HL-60 (cell line): ENCODE measurements at regions not wholly inside any gene's neighbourhood (a gene's known extent, or its start where the extent isn't known, plus 50 kb on each side); places are given as distances from the start of the nearest gene placed in this dataset.

Experiments
- GABPA ChIP-seq: IDR thresholded peaks from 2 replicates; pipeline ENCODE4 v1.6.1; 2012; ENCODE audit warnings: low read depth
- POLR2AphosphoS5 ChIP-seq: IDR thresholded peaks from 2 replicates; pipeline ENCODE4 v1.6.1; 2012; ENCODE audit warnings: low read depth
- TF ChIP-seq, protein P1 (sequence below): IDR thresholded peaks from one replicate; pipeline ENCODE4 v1.5.1; 2011; ENCODE audit warnings: low read length, control low read depth, inconsistent platforms; ENCODE audit not compliant: insufficient read depth
- TF ChIP-seq, protein P2 (sequence below): IDR thresholded peaks from 2 replicates; pipeline ENCODE4 v1.6.1; 2012; ENCODE audit warnings: low read depth; ENCODE audit not compliant: insufficient replicate concordance

DNA sequence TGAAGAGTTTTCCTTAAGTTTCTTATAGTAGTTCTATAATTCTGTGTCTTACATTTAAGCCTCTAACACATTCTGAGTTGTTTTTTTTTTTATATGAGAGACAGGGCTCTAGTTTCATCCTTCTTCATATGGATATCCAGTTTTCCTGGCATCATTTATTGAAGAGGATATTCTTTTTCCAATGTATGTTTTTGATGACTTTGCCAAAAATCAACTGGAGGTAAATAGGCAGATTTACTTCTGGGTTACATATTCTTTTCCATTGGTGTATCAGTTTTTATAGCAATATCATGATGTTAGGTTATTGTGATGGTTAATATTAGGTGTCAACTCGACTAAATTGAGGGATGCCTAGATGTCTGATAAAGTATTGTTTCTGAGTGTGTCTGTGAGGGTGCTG, 650.7 kb upstream of the GRID2 start:
- TF ChIP-seq, protein P1, sequence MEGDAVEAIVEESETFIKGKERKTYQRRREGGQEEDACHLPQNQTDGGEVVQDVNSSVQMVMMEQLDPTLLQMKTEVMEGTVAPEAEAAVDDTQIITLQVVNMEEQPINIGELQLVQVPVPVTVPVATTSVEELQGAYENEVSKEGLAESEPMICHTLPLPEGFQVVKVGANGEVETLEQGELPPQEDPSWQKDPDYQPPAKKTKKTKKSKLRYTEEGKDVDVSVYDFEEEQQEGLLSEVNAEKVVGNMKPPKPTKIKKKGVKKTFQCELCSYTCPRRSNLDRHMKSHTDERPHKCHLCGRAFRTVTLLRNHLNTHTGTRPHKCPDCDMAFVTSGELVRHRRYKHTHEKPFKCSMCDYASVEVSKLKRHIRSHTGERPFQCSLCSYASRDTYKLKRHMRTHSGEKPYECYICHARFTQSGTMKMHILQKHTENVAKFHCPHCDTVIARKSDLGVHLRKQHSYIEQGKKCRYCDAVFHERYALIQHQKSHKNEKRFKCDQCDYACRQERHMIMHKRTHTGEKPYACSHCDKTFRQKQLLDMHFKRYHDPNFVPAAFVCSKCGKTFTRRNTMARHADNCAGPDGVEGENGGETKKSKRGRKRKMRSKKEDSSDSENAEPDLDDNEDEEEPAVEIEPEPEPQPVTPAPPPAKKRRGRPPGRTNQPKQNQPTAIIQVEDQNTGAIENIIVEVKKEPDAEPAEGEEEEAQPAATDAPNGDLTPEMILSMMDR: no peak
- TF ChIP-seq, protein P2, sequence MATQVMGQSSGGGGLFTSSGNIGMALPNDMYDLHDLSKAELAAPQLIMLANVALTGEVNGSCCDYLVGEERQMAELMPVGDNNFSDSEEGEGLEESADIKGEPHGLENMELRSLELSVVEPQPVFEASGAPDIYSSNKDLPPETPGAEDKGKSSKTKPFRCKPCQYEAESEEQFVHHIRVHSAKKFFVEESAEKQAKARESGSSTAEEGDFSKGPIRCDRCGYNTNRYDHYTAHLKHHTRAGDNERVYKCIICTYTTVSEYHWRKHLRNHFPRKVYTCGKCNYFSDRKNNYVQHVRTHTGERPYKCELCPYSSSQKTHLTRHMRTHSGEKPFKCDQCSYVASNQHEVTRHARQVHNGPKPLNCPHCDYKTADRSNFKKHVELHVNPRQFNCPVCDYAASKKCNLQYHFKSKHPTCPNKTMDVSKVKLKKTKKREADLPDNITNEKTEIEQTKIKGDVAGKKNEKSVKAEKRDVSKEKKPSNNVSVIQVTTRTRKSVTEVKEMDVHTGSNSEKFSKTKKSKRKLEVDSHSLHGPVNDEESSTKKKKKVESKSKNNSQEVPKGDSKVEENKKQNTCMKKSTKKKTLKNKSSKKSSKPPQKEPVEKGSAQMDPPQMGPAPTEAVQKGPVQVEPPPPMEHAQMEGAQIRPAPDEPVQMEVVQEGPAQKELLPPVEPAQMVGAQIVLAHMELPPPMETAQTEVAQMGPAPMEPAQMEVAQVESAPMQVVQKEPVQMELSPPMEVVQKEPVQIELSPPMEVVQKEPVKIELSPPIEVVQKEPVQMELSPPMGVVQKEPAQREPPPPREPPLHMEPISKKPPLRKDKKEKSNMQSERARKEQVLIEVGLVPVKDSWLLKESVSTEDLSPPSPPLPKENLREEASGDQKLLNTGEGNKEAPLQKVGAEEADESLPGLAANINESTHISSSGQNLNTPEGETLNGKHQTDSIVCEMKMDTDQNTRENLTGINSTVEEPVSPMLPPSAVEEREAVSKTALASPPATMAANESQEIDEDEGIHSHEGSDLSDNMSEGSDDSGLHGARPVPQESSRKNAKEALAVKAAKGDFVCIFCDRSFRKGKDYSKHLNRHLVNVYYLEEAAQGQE: no peak
- TF ChIP-seq POLR2AphosphoS5 (no peak), GABPA (no peak)
